Suprapubic skin (tissue), 4 donors: ENCODE measurements at regions not wholly inside any gene's neighbourhood (a gene's known extent, or its start where the extent isn't known, plus 50 kb on each side); places are given as distances from the start of the nearest gene placed in this dataset.

Source experiments
- DNase-seq, 2 donors: peaks; one replicate each; pipeline ENCODE4 v3.0.0-alpha.2; 2019; ENCODE audit warnings: low spot score in 2 of 2
- H3K27ac ChIP-seq: fragments of 200-600 bp; sonication (generic); one replicate; pipeline ENCODE4 v1.5.1; 2019
- H3K27me3 ChIP-seq: fragments of 200-600 bp; sonication (generic); one replicate; pipeline ENCODE4 v1.5.1; 2019
- H3K36me3 ChIP-seq: fragments of 200-600 bp; sonication (generic); one replicate; pipeline ENCODE4 v1.5.1; 2019
- H3K4me1 ChIP-seq: fragments of 200-600 bp; sonication (generic); one replicate; pipeline ENCODE4 v1.5.1; 2019
- H3K4me3 ChIP-seq: fragments of 200-600 bp; sonication (generic); one replicate; pipeline ENCODE4 v1.5.1; 2019; ENCODE audit warnings: mild to moderate bottlenecking
- H3K9me3 ChIP-seq: fragments of 200-600 bp; sonication (generic); one replicate; pipeline ENCODE4 v1.5.1; 2019
- CTCF ChIP-seq, 2 donors: fragments of 200-600 bp in 1 of 2; fragments of 450-650 bp in 1 of 2; sonication (generic) in 1 of 2; IDR thresholded peaks; one replicate each; pipeline ENCODE4 v1.5.1; 2016 to 2019; ENCODE audit warnings: antibody characterized with exemption in 2 of 2, mild to moderate bottlenecking in 1 of 2, moderate library complexity in 1 of 2
- EP300 ChIP-seq: sonication (generic); formaldehyde crosslinking; IDR thresholded peaks from one replicate; pipeline ENCODE4 v1.6.1; 2017; ENCODE audit warnings: antibody characterized with exemption
- POLR2A ChIP-seq, 2 donors: fragments of 450-650 bp; IDR thresholded peaks; one replicate each; pipeline ENCODE4 v1.6.1; 2017; ENCODE audit warnings: antibody characterized with exemption in 2 of 2, mild to moderate bottlenecking in 2 of 2, moderate library complexity in 2 of 2
- POLR2AphosphoS5 ChIP-seq, 3 donors: sonication (generic); formaldehyde crosslinking; IDR thresholded peaks; one replicate each; pipeline ENCODE4 v1.6.1; 2017; ENCODE audit warnings: antibody characterized with exemption in 3 of 3
- WGBS: methylation state at CpG from one replicate; pipeline ENCODE4 v1.1.5; 2018; 5-methylcytosine and 5-hydroxymethylcytosine counted together

- Histone ChIP-seq H3K9me3 (no peaks in the 10 kb centered on the region), H3K4me3 (no peak overlapping the region), H3K27me3 (no peaks in the 10 kb centered on the region), H3K27ac (no peak overlapping the region), H3K4me1 (no peaks in the 10 kb centered on the region), H3K36me3 (no peaks in the 10 kb centered on the region)
- WGBS, result 83% methylated on average over 3 of the region's 3 CpGs
- TF ChIP-seq CTCF (IDR thresholded peaks at IDR 0.05), result no peak
- TF ChIP-seq POLR2AphosphoS5 (IDR thresholded peaks at IDR 0.05), result no peak
- no peak for TF ChIP-seq EP300
- TF ChIP-seq POLR2A (IDR thresholded peaks at IDR 0.05), result no peak
- DNase-seq, result no peak
Measured at GRCh38 chr17:52524096-52524637, 365.7 kb upstream of the CA10 start.

GRCh38 chr17:52517176-52517575 lies 358.7 kb upstream of the CA10 start:
- DNase-seq, result no peak
- Histone ChIP-seq H3K4me1 (no peaks in the 10 kb centered on the region), H3K27me3 (no peaks in the 10 kb centered on the region), H3K36me3 (no peaks in the 10 kb centered on the region), H3K9me3 (no peaks in the 10 kb centered on the region), H3K4me3 (no peak overlapping the region), H3K27ac (no peak overlapping the region)
- no peak for TF ChIP-seq POLR2A (IDR thresholded peaks at IDR 0.05)
- no peak for TF ChIP-seq CTCF (IDR thresholded peaks at IDR 0.05)
- TF ChIP-seq POLR2AphosphoS5 (IDR thresholded peaks at IDR 0.05), result no peak
- TF ChIP-seq EP300, result no peak

DNA sequence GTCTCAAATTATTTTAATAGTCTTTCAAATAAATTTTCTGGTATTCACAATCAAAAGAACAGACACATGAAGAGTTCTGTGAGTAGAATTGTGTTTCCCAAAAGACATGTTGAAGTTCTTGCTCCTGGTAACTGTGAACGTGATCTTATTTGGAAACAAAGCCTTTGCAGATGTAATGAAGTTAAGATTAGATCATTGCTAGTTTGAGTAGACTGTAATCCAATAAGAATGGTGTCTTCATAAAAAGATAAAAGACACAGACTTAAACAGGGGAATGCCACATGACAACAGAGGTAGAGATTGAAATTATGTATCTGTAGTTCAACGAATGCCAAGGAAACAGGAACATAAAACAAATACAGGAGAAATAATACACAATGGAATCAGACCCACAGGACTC lies 357.4 kb upstream of the CA10 start:
- Histone ChIP-seq H3K36me3 (no peaks in the 10 kb centered on the region), H3K27me3 (no peaks in the 10 kb centered on the region), H3K9me3 (no peaks in the 10 kb centered on the region), H3K27ac (no peak overlapping the region), H3K4me3 (no peak overlapping the region), H3K4me1 (no peaks in the 10 kb centered on the region)
- WGBS, result 37% methylated on average over 2 of the region's 2 CpGs
- no peak for DNase-seq
- TF ChIP-seq POLR2A (IDR thresholded peaks at IDR 0.05), result no peak
- TF ChIP-seq POLR2AphosphoS5 (IDR thresholded peaks at IDR 0.05), result no peak

GRCh38 chr17:52505601-52506000 lies 347.1 kb upstream of the CA10 start:
- Histone ChIP-seq H3K27me3 (no peaks in the 10 kb centered on the region), H3K4me1 (no peaks in the 10 kb centered on the region), H3K4me3 (no peak overlapping the region), H3K36me3 (no peaks in the 10 kb centered on the region), H3K9me3 (peaks cover 6% of the 10 kb centered on the region), H3K27ac (no peak overlapping the region)
- no peak for DNase-seq
- no peak for TF ChIP-seq POLR2AphosphoS5 (IDR thresholded peaks at IDR 0.05)
- no peak for TF ChIP-seq CTCF (IDR thresholded peaks at IDR 0.05)
- TF ChIP-seq POLR2A (IDR thresholded peaks at IDR 0.05), result no peak
- no peak for TF ChIP-seq EP300

DNA sequence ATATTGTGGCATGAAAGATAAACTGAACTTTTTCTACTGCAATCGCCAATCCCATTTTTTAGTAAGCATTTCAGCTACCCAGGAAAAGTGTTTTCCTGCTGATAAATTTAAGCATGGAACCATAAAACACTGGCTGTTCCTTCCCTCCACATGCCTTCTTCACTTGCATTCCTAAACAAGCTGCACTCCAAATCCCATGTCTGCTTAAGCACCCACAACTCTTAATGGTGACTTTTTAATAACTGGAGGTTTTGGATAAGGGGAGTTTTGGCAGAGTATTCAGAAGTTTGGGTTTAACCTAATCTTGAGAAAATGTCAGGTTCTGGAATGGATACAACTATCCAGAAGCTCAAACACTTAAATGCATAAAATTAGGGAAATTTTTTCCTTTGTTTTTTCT lies 345.6 kb upstream of the CA10 start:
- TF ChIP-seq POLR2AphosphoS5 (IDR thresholded peaks at IDR 0.05), result no peak
- no peak for TF ChIP-seq EP300
- no peak for TF ChIP-seq POLR2A (IDR thresholded peaks at IDR 0.05)
- H3K4me3 ChIP-seq, result no peak overlapping the region
- no peak for DNase-seq
- H3K4me1 ChIP-seq, result no peaks in the 10 kb centered on the region
- H3K36me3 ChIP-seq, result no peaks in the 10 kb centered on the region
- H3K27me3 ChIP-seq, result no peaks in the 10 kb centered on the region
- 66% methylated on average over 1 of the region's 1 CpG for WGBS
- H3K9me3 ChIP-seq, result no peaks in the 10 kb centered on the region
- H3K27ac ChIP-seq, result no peak overlapping the region

DNA sequence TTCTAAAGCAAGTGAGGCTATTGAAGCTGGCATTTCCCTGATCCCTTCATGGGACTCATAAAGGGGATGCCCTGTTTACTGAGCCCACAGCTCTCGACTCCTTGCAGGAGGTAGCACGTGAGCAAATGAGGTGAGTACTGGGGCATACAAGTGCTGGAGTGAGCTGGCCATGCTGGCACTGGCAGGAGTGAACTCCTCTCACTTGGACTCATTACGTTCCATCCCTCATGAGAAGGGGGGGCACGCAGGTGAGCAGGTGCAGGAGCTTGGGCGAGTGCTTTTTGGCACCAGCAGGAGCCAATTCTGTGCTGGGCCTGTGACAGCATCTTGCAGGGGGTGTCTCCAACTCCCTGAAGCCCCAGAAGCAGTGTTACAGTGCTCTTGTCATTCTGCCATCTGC lies 337.1 kb upstream of the CA10 start:
- no peak for DNase-seq
- WGBS, result 69% methylated on average over 5 of the region's 5 CpGs
- H3K36me3 ChIP-seq, result no peaks in the 10 kb centered on the region
- peaks cover 6% of the 10 kb centered on the region for H3K9me3 ChIP-seq
- H3K27me3 ChIP-seq, result no peaks in the 10 kb centered on the region
- no peak overlapping the region for H3K4me3 ChIP-seq
- H3K4me1 ChIP-seq, result no peaks in the 10 kb centered on the region
- no peak overlapping the region for H3K27ac ChIP-seq
- TF ChIP-seq POLR2A (IDR thresholded peaks at IDR 0.05), result no peak
- TF ChIP-seq EP300, result no peak
- TF ChIP-seq CTCF (IDR thresholded peaks at IDR 0.05), result no peak
- no peak for TF ChIP-seq POLR2AphosphoS5 (IDR thresholded peaks at IDR 0.05)
